Tibial artery (tissue), 4 donors: ENCODE measurements at regions not wholly inside any gene's neighbourhood (a gene's known extent, or its start where the extent isn't known, plus 50 kb on each side); places are given as distances from the start of the nearest gene placed in this dataset.

Source experiments
- DNase-seq, 2 donors: peaks; one replicate each; pipeline ENCODE4 v3.0.0-alpha.2; 2019
- H3K27ac ChIP-seq, 2 donors: fragments of 200-600 bp; sonication (generic) in 1 of 2; 1 replicate in 1 of 2; 2 replicates in 1 of 2; pipeline ENCODE4 v1.5.1; 2018 to 2019; ENCODE audit warnings: mild to moderate bottlenecking in 1 of 2
- H3K27me3 ChIP-seq, 2 donors: fragments of 200-600 bp; sonication (generic) in 1 of 2; one replicate each; pipeline versions ENCODE4 v1.5.1 to v1.6.0; 2016 to 2019
- H3K36me3 ChIP-seq, 3 donors: fragments of 200-600 bp; sonication (generic) in 2 of 3; one replicate each; pipeline ENCODE4 v1.5.1; 2016 to 2019; ENCODE audit warnings: mild to moderate bottlenecking in 2 of 3
- H3K4me1 ChIP-seq, 4 donors: fragments of 200-600 bp; sonication (generic) in 2 of 4; 1 replicate in 3 of 4; 2 replicates in 1 of 4; pipeline ENCODE4 v1.5.1; 2016 to 2019
- H3K4me3 ChIP-seq, 2 donors: fragments of 200-600 bp; sonication (generic) in 1 of 2; 1 replicate in 1 of 2; 2 replicates in 1 of 2; pipeline ENCODE4 v1.5.1; 2018 to 2019; ENCODE audit warnings: mild to moderate bottlenecking in 2 of 2
- H3K9me3 ChIP-seq, 3 donors: fragments of 200-600 bp; sonication (generic) in 1 of 3; one replicate each; pipeline ENCODE4 v1.5.1; 2016 to 2019
- CTCF ChIP-seq, 2 experiments: fragments of 200-600 bp in 1 of 2; fragments of 450-650 bp in 1 of 2; IDR thresholded peaks; one replicate each; pipeline ENCODE4 v1.5.1; 2017 to 2019; ENCODE audit warnings: antibody characterized with exemption in 2 of 2, mild to moderate bottlenecking in 1 of 2, moderate library complexity in 1 of 2
- intact Hi-C: fragments of 100-400 bp; cut with DNase I; formaldehyde crosslinking; loops from one replicate; pipeline ENCODE4 v1.15.0; 2023; ENCODE audit warnings: low total_unique reads

DNA sequence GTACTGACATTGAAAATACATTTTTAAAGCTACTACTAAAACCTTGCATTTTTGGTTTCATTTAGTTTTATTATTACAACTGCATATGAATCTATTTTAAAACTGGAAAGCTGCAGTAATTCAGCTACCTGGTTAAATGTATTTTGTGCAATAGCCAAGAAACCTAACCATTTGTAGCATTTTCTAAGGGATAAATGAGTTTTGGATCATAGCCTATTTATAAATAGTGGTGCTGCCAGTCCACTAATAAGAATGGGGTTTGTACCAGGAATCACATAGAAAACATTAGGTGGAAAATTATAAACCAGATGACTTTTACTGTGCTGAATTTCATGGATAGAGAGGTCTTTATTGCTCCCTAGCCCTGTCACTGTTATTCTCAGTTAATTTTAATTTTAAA, 454.7 kb downstream of the DIPK2A start:
- TF ChIP-seq CTCF (IDR thresholded peaks at IDR 0.05), result no peak
- Histone ChIP-seq H3K9me3 (no peaks in the 10 kb centered on the region), H3K36me3 (no peaks in the 10 kb centered on the region), H3K27me3 (no peaks in the 10 kb centered on the region), H3K27ac (no peak overlapping the region), H3K4me1 (no peaks in the 10 kb centered on the region), H3K4me3 (no peak overlapping the region)
- intact Hi-C loops, result no loop called here
- DNase-seq, result no peak

GRCh38 chr3:144426967-144427366, 455.3 kb downstream of the DIPK2A start:
- Histone ChIP-seq H3K4me1 (no peaks in the 10 kb centered on the region), H3K9me3 (no peaks in the 10 kb centered on the region), H3K27me3 (no peaks in the 10 kb centered on the region), H3K36me3 (no peaks in the 10 kb centered on the region), H3K27ac (no peak overlapping the region), H3K4me3 (no peak overlapping the region)
- DNase-seq, result no peak
- TF ChIP-seq CTCF (IDR thresholded peaks at IDR 0.05), result no peak
- intact Hi-C loops, result no loop called here

GRCh38 chr3:144429719-144430121, 458.1 kb downstream of the DIPK2A start:
- H3K27me3 ChIP-seq, result no peaks in the 10 kb centered on the region
- intact Hi-C loops, result no loop called here
- TF ChIP-seq CTCF (IDR thresholded peaks at IDR 0.05), result no peak
- H3K4me3 ChIP-seq, result no peak overlapping the region
- H3K9me3 ChIP-seq, result no peaks in the 10 kb centered on the region
- H3K4me1 ChIP-seq, result no peaks in the 10 kb centered on the region
- H3K27ac ChIP-seq, result no peak overlapping the region
- no peaks in the 10 kb centered on the region for H3K36me3 ChIP-seq
- DNase-seq, result no peak

- H3K4me1 ChIP-seq, result no peaks in the 10 kb centered on the region
- no peaks in the 10 kb centered on the region for H3K36me3 ChIP-seq
- H3K4me3 ChIP-seq, result no peak overlapping the region
- TF ChIP-seq CTCF (IDR thresholded peaks at IDR 0.05), result no peak
- no peak for DNase-seq
- intact Hi-C loops, result no loop called here
- no peaks in the 10 kb centered on the region for H3K9me3 ChIP-seq
- no peak overlapping the region for H3K27ac ChIP-seq
- H3K27me3 ChIP-seq, result no peaks in the 10 kb centered on the region
Measured at GRCh38 chr3:144431134-144431533, 459.5 kb downstream of the DIPK2A start.

- Histone ChIP-seq H3K36me3 (no peaks in the 10 kb centered on the region), H3K4me1 (no peaks in the 10 kb centered on the region), H3K27me3 (no peaks in the 10 kb centered on the region), H3K9me3 (no peaks in the 10 kb centered on the region), H3K4me3 (no peak overlapping the region), H3K27ac (no peak overlapping the region)
- intact Hi-C loops, result no loop called here
- no peak for TF ChIP-seq CTCF (IDR thresholded peaks at IDR 0.05)
- DNase-seq, result no peak
Measured at GRCh38 chr3:144433006-144433405, 461.4 kb downstream of the DIPK2A start.

DNA sequence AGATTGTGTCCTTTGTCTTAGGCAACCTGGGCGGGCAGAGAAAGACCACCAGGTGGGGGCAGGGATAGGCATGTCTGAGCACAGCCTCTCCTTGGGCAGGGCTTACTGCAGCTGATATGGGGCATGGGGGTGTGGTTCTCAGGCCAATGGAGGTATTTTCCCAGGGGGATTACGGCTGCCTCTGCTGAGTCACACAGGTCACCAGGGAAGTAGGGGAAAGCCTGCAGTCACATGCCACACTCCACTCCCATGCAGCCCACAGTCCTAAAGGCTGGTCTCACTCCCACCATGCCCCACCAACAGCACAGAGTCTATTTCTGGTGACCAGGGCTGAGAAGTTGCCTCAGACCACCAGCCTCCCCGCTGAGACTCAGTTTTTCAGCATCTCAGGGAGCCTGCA, 466.4 kb downstream of the DIPK2A start:
- H3K4me1 ChIP-seq, result no peaks in the 10 kb centered on the region
- no peaks in the 10 kb centered on the region for H3K27me3 ChIP-seq
- no peak for TF ChIP-seq CTCF (IDR thresholded peaks at IDR 0.05)
- no peaks in the 10 kb centered on the region for H3K9me3 ChIP-seq
- H3K27ac ChIP-seq, result no peak overlapping the region
- H3K36me3 ChIP-seq, result no peaks in the 10 kb centered on the region
- intact Hi-C loops, result no loop called here
- DNase-seq, result no peak
- H3K4me3 ChIP-seq, result no peak overlapping the region
